HepG2 (cell line): ENCODE measurements at regions not wholly inside any gene's neighbourhood (a gene's known extent, or its start where the extent isn't known, plus 50 kb on each side); places are given as distances from the start of the nearest gene placed in this dataset.

ENCODE experiments used
- NFIC ChIP-seq: IDR thresholded peaks from 2 replicates; pipeline ENCODE4 v1.6.1; 2012; ENCODE audit warnings: mild to moderate bottlenecking, low read length, inconsistent platforms
- NFYB ChIP-seq: sonication (generic); formaldehyde crosslinking; IDR thresholded peaks from 2 replicates; pipeline ENCODE4 v1.4.0; 2020; ENCODE audit warnings: missing genetic modification reagents

- TF ChIP-seq NFYB (CRISPR knock-in tag) (no peak), NFIC (no peak)
Observed at GRCh38 chr4:153937289-153937688, 148.4 kb upstream of the SFRP2 start.
